ENCODE measurements at regions not wholly inside any gene's neighbourhood (a gene's known extent, or its start where the extent isn't known, plus 50 kb on each side); places are given as distances from the start of the nearest gene placed in this dataset.

DNA sequence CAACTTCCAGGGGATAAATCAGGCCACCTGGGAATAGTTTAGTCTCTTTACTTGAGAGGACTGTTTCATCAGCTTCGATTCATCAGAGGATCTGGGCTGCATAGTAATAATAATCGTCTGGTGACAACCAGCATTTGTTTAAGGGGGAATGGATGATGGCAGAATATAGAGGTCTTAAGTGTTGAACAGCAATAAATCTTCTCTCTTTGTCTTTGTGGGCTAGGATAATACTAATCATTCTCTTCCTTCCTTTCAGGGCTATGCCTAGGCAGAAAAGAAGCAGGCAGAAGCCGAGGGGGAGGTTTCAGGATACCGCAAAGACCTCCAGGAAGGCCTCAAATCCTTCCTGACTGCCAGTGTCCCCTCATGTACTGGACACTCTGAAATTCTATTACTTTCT lies 150.4 kb upstream of the GAREM1 start:
- DNase-seq (ENCODE audit: low read depth in 2 of 3, low spot score in 1 of 3), result no peak

DNA sequence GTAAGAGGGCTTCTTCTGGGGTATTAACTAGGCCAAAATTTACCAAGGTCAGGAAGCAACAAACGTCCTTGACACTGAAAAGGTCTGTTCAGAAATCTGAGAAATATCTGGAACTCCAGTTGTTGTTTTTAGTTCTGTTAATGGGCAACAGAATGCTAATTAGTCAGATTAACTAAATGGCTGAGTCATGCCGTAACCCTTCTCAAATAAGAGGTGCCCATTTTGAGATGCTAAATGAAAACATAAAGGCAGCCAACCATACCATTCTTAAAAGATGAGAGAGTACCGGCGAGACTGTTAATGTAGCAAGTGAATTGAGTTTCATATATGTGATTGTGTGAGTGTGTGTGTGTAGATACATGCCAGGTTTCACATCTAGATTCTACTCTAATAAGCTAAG lies 147.9 kb upstream of the GAREM1 start:
- DNase-seq (ENCODE audit: low read depth in 2 of 3, low spot score in 1 of 3), result no peak

- DNase-seq (ENCODE audit: low read depth in 2 of 3, low spot score in 1 of 3), result no peak
Observed at GRCh38 chr18:32613821-32614220, 143.1 kb upstream of the GAREM1 start.

DNA sequence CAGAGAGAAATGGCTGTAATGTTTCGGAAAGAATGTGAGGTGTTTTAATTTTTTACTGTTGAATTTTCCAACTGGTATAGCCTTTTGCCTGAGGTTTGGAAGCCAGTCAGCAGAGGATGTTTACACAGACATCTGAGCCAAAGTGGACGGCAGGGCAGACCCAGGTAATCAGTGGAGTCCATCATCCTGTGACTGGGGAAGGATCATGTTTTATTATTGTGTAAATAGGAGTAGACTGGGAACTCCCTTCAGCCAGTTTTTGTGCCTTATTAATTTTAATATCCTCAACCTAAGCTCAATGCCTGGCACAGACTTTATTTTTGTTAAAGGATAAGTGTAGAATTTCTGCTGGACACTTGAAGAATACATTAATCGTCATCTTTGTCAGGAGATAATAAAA lies 142.0 kb upstream of the GAREM1 start:
- DNase-seq (ENCODE audit: low read depth in 2 of 3, low spot score in 1 of 3), result no peak

GRCh38 chr18:32610176-32610575 lies 139.5 kb upstream of the GAREM1 start:
- DNase-seq (ENCODE audit: low read depth in 2 of 3, low spot score in 1 of 3), result no peak

GRCh38 chr18:32607816-32608215 lies 137.1 kb upstream of the GAREM1 start:
- no peak for DNase-seq (ENCODE audit: low read depth in 2 of 3, low spot score in 1 of 3)

DNA sequence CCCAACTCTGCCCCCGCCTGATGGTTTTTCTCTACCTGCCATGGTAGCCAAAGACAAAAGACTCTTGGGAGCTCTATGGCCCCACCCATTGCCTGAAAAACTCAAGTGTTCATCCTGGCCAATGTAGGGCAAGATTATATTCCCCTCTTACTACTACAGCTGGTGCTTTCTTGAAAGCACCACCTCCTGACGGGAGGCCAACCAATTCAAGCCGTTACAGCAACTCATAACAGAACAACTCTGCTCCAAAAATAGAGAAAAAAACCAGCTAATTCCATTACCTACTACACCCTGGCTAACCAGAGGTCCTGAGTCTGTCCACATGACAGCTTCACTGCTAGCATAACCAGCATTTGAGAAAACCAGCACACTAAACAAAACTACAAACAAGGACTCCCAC lies 127.5 kb upstream of the GAREM1 start:
- no peak for DNase-seq (ENCODE audit: low read depth in 2 of 3, low spot score in 1 of 3)

DNA sequence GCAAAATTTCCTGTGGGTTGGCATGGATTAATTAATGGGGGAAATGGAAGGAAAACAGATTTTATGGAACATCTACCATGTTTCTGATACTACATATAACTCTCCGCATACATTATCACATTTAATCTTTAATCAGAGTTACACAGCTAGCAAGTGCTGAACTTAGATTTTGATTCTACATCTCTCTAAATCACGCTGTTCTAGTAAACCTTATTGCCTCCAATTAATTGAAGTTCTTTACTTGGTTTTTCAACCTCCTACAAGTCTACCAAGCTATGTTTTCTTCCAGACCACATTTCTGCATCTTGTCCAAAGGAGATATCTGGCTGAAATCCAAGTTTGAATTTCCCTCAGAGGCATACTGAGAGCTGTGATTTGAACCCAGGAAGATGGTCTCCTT lies 125.8 kb upstream of the GAREM1 start:
- no peak for DNase-seq (ENCODE audit: low read depth in 2 of 3, low spot score in 1 of 3)

DNA sequence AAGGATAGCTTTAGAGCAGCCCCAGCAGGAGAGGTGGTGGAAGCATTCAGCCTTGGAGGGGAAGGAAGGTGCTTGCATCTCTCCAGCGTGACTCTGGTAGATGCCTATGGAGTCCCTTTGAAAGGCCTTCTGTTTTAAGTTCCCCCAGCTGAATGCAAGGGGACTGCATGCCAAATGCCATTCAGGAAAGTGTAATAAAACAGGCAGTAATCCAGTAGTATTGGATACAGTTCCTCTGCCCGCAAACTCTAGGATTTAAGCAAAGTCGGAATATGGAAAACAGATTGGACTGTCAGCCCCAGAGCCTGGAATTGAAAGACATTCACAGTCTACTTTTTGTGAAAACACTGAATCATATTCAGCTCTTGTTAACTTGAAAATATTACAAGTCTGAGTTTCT lies 125.2 kb upstream of the GAREM1 start:
- no peak for DNase-seq (ENCODE audit: low read depth in 2 of 3, low spot score in 1 of 3)

GRCh38 chr18:32588191-32588590 lies 117.5 kb upstream of the GAREM1 start:
- DNase-seq (ENCODE audit: low read depth in 2 of 3, low spot score in 1 of 3), result no peak

DNA sequence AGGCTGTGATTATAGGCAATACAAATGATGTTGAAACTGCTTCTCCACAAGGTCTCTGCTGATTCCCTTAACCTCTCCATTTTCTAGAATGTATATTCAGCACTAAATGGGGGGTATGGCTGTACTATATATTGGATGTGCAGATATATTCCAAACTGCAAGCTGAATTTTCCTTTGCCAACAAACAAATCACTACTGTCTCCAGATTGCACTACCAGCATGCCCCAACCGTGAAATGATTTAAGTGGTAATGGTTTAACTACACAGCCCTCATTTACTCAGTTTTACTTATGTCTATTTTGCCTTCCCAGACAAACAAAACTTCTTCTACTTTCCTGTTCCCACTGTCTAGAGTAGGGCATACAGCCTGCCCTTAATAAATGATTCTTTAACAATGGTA lies 112.7 kb upstream of the GAREM1 start:
- DNase-seq (ENCODE audit: low read depth in 2 of 3, low spot score in 1 of 3), result no peak

GRCh38 chr18:32582455-32582854 lies 111.8 kb upstream of the GAREM1 start:
- no peak for DNase-seq (ENCODE audit: low read depth in 2 of 3, low spot score in 1 of 3)

GRCh38 chr18:32577561-32577960 lies 106.9 kb upstream of the GAREM1 start:
- no peak for DNase-seq (ENCODE audit: low read depth in 2 of 3, low spot score in 1 of 3)

GRCh38 chr18:32576296-32576916 lies 105.7 kb upstream of the GAREM1 start:
- DNase-seq (ENCODE audit: low read depth in 2 of 3, low spot score in 1 of 3), result no peak

GRCh38 chr18:32566960-32567359 lies 96.3 kb upstream of the GAREM1 start:
- DNase-seq (ENCODE audit: low read depth in 2 of 3, low spot score in 1 of 3), result no peak

- DNase-seq (ENCODE audit: low read depth in 2 of 3, low spot score in 1 of 3), result no peak
Observed at GRCh38 chr18:32553640-32554365, 83.1 kb upstream of the GAREM1 start.

GRCh38 chr18:32553174-32553573 lies 82.5 kb upstream of the GAREM1 start:
- DNase-seq (ENCODE audit: low read depth in 2 of 3, low spot score in 1 of 3), result no peak

GRCh38 chr18:32552421-32553030 lies 81.8 kb upstream of the GAREM1 start:
- peak; percentile 14 to 50 (median 26) for DNase-seq (ENCODE audit: low read depth in 2 of 3, low spot score in 1 of 3)

DNA sequence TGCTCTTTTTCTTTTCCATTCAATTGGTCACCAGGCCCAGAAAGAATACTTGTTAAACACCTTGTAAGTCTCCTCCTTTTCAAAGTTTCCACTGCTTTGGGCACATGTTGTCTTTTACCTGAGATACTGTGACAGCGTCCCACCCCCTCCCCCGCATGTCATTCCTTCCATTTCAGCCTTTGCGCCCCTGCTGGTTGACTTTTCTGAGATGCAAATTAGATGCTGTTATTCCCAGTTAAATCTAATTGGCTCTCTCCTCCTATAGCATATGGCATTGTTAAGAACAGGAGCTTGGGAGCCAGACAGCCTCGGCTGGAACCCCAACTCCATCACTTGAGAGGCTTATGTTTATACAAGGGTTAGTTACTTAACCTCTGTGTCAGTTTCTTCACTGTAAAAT lies 80.3 kb upstream of the GAREM1 start:
- DNase-seq (ENCODE audit: low read depth in 2 of 3, low spot score in 1 of 3), result no peak

- DNase-seq (ENCODE audit: low read depth in 2 of 3, low spot score in 1 of 3), result peak; percentile 16 to 30 (median 26)
Observed at GRCh38 chr18:32549248-32550110, 78.8 kb upstream of the GAREM1 start.

GRCh38 chr18:32548688-32549087 lies 78.0 kb upstream of the GAREM1 start:
- DNase-seq (ENCODE audit: low read depth in 2 of 3, low spot score in 1 of 3), result no peak

DNA sequence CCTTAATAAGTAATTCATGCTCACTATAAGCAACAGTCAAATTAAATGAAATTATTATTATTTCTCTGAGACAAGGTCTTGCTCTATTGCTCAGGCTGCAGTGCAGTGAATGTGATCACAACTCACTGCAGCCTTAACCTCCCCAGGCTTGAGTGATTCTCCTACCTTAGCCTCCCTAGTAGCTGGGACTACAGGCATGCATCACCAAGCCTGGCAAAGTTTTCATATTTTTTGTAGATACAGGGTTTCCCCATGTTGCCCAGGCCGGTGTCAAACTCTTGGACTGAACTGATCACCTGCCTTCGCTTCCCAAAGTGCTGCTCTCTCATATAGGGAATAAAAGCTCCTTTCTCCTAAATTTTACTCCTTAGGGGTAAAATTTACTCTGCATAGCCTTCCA lies 74.9 kb upstream of the GAREM1 start:
- no peak for DNase-seq (ENCODE audit: low read depth in 2 of 3, low spot score in 1 of 3)
